ENCODE measurements at regions not wholly inside any gene's neighbourhood (a gene's known extent, or its start where the extent isn't known, plus 50 kb on each side); places are given as distances from the start of the nearest gene placed in this dataset.

GRCh38 chr1:5490635-5491034, 501.6 kb downstream of the NPHP4 start:
- no peak for TF ChIP-seq CTCF (IDR thresholded peaks at IDR 0.05; ENCODE audit: control insufficient read depth, insufficient read depth, low read depth, low read length, missing control alignments)
- H3K4me3 ChIP-seq (ENCODE audit: control insufficient read depth, low read depth, low read length), result no peak overlapping the region
- no peak for DNase-seq (ENCODE audit: low read depth)

- no peak for DNase-seq (ENCODE audit: low read depth)
- no peak overlapping the region for H3K4me3 ChIP-seq (ENCODE audit: control insufficient read depth, low read depth, low read length)
- no peak for TF ChIP-seq CTCF (IDR thresholded peaks at IDR 0.05; ENCODE audit: control insufficient read depth, insufficient read depth, low read depth, low read length, missing control alignments)
Observed at GRCh38 chr1:5488448-5488847, 503.8 kb downstream of the NPHP4 start.

GRCh38 chr1:5485968-5486696, 506.1 kb downstream of the NPHP4 start:
- no peak for DNase-seq (ENCODE audit: low read depth)
- no peak overlapping the region for H3K4me3 ChIP-seq (ENCODE audit: control insufficient read depth, low read depth, low read length)
- TF ChIP-seq CTCF (IDR thresholded peaks at IDR 0.05; ENCODE audit: control insufficient read depth, insufficient read depth, low read depth, low read length, missing control alignments), result no peak

GRCh38 chr1:5485436-5485835, 506.8 kb downstream of the NPHP4 start:
- no peak overlapping the region for H3K4me3 ChIP-seq (ENCODE audit: control insufficient read depth, low read depth, low read length)
- no peak for DNase-seq (ENCODE audit: low read depth)
- TF ChIP-seq CTCF (IDR thresholded peaks at IDR 0.05; ENCODE audit: control insufficient read depth, insufficient read depth, low read depth, low read length, missing control alignments), result no peak

DNA sequence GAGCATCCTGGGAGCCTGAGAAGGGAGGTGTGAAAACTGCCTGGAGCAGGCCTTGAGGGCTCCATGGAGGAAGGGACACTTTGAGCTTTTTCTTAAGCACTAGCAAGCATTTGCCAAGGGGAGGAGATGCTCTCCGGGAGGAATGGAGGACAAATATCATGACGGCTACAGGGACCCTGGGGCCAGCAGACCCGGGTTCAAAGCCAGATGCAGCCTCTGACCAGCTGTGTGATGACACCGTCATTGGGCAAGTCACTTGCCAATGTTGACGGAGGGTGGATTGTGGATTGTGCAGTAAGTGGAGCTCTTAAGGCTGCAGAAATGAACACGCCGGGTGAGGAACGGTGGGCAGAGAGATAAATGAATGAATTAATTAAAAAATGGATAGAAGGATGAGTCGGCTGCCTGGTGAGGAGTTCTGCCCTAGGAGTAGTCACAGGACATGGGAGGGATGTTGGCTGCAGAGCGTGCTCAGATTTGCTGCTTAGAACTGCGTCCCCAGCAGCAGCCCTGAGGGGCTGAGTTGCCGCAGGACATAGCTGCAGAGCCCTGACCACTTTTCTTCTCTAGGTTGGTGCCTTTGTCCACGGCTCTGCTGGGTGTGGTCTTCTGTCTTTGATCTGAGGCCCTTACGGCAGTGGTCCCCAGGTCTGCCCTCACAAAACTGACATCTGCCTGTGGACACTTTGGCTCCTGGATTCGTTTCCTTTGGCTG, 507.6 kb downstream of the NPHP4 start:
- TF ChIP-seq CTCF (IDR thresholded peaks at IDR 0.05; ENCODE audit: control insufficient read depth, insufficient read depth, low read depth, low read length, missing control alignments), result no peak
- H3K4me3 ChIP-seq (ENCODE audit: control insufficient read depth, low read depth, low read length), result no peak overlapping the region
- DNase-seq (ENCODE audit: low read depth), result no peak

DNA sequence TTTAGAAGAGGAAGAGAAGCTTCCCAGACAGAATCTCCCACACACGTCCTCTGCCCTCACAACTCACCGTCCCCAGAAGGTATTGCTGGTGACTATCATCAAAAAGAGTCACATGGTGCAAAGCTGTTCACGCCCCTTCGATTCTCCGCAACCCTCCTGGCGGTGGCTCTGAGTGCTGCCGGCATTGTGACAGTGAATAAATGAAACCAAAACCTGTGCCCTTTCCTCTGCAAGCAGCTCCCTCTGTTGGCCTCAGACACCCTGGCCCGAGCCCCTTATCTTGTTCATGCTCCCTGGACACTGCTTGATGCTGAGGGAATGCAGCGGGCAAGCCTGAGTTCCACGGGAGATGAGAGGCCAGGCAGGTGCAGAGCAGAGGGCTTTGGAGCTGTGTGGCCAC, 510.3 kb downstream of the NPHP4 start:
- no peak for DNase-seq (ENCODE audit: low read depth)
- no peak overlapping the region for H3K4me3 ChIP-seq (ENCODE audit: control insufficient read depth, low read depth, low read length)
- TF ChIP-seq CTCF (IDR thresholded peaks at IDR 0.05; ENCODE audit: control insufficient read depth, insufficient read depth, low read depth, low read length, missing control alignments), result no peak
